ENCODE measurements at regions not wholly inside any gene's neighbourhood (a gene's known extent, or its start where the extent isn't known, plus 50 kb on each side); places are given as distances from the start of the nearest gene placed in this dataset.

GRCh38 chr2:6236317-6236716 is 544.1 kb downstream of the SOX11 start:
- TF ChIP-seq TAF1 (IDR thresholded peaks at IDR 0.05; ENCODE audit: borderline replicate concordance, insufficient read depth, low read length) (no peak), FOXP2 (optimal IDR thresholded peaks at IDR 0.05; ENCODE audit: borderline replicate concordance, extremely low read depth, extremely low read length, insufficient read depth) (no peak), POLR2AphosphoS5 (IDR thresholded peaks at IDR 0.05; ENCODE audit: low read depth, low read length) (no peak), SIN3A (IDR thresholded peaks at IDR 0.05; ENCODE audit: borderline replicate concordance, insufficient read depth, low read length) (no peak), REST (IDR thresholded peaks at IDR 0.05; ENCODE audit: insufficient read depth in 1 of 2, low read depth in 2 of 2, low read length in 2 of 2) (no peak)

- TF ChIP-seq POLR2AphosphoS5 (IDR thresholded peaks at IDR 0.05; ENCODE audit: low read depth, low read length) (no peak), TAF1 (IDR thresholded peaks at IDR 0.05; ENCODE audit: borderline replicate concordance, insufficient read depth, low read length) (no peak), REST (IDR thresholded peaks at IDR 0.05; ENCODE audit: insufficient read depth in 1 of 2, low read depth in 2 of 2, low read length in 2 of 2) (no peak), SIN3A (IDR thresholded peaks at IDR 0.05; ENCODE audit: borderline replicate concordance, insufficient read depth, low read length) (no peak), FOXP2 (optimal IDR thresholded peaks at IDR 0.05; ENCODE audit: borderline replicate concordance, extremely low read depth, extremely low read length, insufficient read depth) (no peak)
These were observed 545.0 kb downstream of the SOX11 start for GRCh38 chr2:6237039-6237660.

- no peak for TF ChIP-seq FOXP2 (optimal IDR thresholded peaks at IDR 0.05; ENCODE audit: borderline replicate concordance, extremely low read depth, extremely low read length, insufficient read depth)
- no peak for TF ChIP-seq REST (IDR thresholded peaks at IDR 0.05; ENCODE audit: insufficient read depth in 1 of 2, low read depth in 2 of 2, low read length in 2 of 2)
- TF ChIP-seq SIN3A (IDR thresholded peaks at IDR 0.05; ENCODE audit: borderline replicate concordance, insufficient read depth, low read length): no peak
- TF ChIP-seq TAF1 (IDR thresholded peaks at IDR 0.05; ENCODE audit: borderline replicate concordance, insufficient read depth, low read length): no peak
- no peak for TF ChIP-seq POLR2AphosphoS5 (IDR thresholded peaks at IDR 0.05; ENCODE audit: low read depth, low read length)
These were observed 557.4 kb downstream of the SOX11 start for GRCh38 chr2:6249557-6249956.

GRCh38 chr2:6254441-6254840 is 562.3 kb downstream of the SOX11 start:
- TF ChIP-seq POLR2AphosphoS5 (IDR thresholded peaks at IDR 0.05; ENCODE audit: low read depth, low read length) (no peak), FOXP2 (optimal IDR thresholded peaks at IDR 0.05; ENCODE audit: borderline replicate concordance, extremely low read depth, extremely low read length, insufficient read depth) (no peak), REST (IDR thresholded peaks at IDR 0.05; ENCODE audit: insufficient read depth in 1 of 2, low read depth in 2 of 2, low read length in 2 of 2) (no peak), SIN3A (IDR thresholded peaks at IDR 0.05; ENCODE audit: borderline replicate concordance, insufficient read depth, low read length) (no peak), TAF1 (IDR thresholded peaks at IDR 0.05; ENCODE audit: borderline replicate concordance, insufficient read depth, low read length) (no peak)

All from PFSK-1 (cell line).